ENCODE measurements at regions not wholly inside any gene's neighbourhood (a gene's known extent, or its start where the extent isn't known, plus 50 kb on each side); places are given as distances from the start of the nearest gene placed in this dataset.

DNA sequence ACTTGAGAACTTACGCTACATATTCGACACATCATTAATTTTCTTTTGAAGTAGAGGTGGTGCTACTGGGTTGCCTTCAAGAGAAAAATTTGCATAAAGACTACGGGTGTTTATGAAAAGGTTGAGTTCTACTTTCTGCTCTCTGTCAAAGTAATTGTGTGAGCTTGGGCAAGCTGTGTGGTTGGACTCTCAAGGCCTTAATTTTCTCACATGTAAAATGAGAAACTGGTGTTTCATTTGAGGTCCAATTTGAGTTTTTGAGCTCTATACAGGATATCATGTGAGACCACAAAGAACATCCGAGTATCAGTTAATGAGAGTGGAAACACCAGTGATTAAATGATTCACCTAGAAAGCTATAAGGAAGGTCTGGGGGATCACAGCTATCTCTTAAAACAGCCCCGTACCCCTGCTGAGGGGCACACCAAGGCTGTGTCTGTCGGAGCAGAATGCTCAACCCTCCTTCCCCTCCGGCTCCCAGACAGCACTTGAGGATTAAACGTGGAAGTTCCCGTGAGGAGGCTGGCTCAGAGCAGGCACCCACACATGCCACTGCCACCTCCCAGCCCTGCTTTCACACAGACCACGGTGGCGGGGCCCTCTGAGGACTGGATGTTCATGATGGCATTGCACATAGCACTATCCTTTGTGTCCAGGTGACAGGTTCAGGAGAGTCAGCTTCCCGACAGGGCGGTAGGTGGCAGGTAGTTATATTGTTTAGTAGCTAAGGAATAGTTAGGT lies 191.8 kb downstream of the RNF144A start:
- no peaks in the 10 kb centered on the region for H3K9me3 ChIP-seq
- TF ChIP-seq, protein P1, sequence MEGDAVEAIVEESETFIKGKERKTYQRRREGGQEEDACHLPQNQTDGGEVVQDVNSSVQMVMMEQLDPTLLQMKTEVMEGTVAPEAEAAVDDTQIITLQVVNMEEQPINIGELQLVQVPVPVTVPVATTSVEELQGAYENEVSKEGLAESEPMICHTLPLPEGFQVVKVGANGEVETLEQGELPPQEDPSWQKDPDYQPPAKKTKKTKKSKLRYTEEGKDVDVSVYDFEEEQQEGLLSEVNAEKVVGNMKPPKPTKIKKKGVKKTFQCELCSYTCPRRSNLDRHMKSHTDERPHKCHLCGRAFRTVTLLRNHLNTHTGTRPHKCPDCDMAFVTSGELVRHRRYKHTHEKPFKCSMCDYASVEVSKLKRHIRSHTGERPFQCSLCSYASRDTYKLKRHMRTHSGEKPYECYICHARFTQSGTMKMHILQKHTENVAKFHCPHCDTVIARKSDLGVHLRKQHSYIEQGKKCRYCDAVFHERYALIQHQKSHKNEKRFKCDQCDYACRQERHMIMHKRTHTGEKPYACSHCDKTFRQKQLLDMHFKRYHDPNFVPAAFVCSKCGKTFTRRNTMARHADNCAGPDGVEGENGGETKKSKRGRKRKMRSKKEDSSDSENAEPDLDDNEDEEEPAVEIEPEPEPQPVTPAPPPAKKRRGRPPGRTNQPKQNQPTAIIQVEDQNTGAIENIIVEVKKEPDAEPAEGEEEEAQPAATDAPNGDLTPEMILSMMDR (IDR thresholded peaks at IDR 0.05) = no peak
- no peaks in the 10 kb centered on the region for H3K4me1 ChIP-seq
- H3K36me3 ChIP-seq = no peaks in the 10 kb centered on the region
- DNase-seq = no peak
- no peak overlapping the region for H3K4me3 ChIP-seq
- no peak overlapping the region for H3K27ac ChIP-seq
- intact Hi-C loops (cut with DNase I; ENCODE audit: low total_unique reads) = no loop called here
- H3K27me3 ChIP-seq = no peaks in the 10 kb centered on the region

DNA sequence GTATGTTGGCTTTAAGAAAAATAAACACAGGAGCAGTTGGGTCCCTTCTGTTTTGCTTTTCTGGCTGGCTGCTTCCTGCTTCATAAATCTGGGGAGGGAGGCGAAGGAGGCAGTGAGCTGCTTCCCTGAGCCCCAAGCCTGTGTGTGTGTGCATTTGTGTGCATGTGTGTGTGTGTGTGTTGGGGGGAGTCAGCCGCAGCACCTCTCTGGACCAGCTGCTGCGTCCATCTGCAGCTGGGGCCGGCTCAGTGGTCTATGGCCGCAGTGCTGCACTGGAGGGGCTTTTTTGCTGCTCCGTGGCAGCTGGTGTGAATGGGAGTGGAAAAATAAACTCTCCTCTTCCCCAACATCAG lies 192.3 kb downstream of the RNF144A start:
- intact Hi-C loops (cut with DNase I; ENCODE audit: low total_unique reads) = no loop called here
- no peaks in the 10 kb centered on the region for H3K4me1 ChIP-seq
- no peak overlapping the region for H3K4me3 ChIP-seq
- H3K9me3 ChIP-seq = no peaks in the 10 kb centered on the region
- DNase-seq = no peak
- no peak for TF ChIP-seq POLR2A (IDR thresholded peaks at IDR 0.05)
- TF ChIP-seq, protein P1 (IDR thresholded peaks at IDR 0.05) = no peak
- no peaks in the 10 kb centered on the region for H3K36me3 ChIP-seq
- H3K27me3 ChIP-seq = no peaks in the 10 kb centered on the region
- H3K27ac ChIP-seq = no peak overlapping the region

DNA sequence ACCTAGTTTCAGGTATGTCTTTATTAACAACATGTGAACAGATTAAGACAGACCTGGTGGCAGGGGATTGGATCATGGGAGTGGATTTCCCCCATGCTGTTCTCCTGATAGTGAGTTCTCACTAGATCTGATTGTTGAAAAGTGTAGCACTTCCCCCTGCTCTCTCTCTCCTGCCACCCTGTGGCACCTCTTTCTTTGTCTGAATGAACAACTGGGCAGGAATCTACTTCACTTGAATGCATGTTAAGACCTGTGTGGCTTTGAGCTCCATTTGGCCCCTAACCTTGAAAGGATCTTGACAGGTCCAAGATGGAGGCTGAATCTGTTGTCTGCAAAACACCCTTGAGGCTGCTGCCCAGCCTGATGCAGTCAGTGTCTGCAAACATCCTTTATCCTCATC lies 194.4 kb downstream of the RNF144A start:
- no peaks in the 10 kb centered on the region for H3K9me3 ChIP-seq

DNA sequence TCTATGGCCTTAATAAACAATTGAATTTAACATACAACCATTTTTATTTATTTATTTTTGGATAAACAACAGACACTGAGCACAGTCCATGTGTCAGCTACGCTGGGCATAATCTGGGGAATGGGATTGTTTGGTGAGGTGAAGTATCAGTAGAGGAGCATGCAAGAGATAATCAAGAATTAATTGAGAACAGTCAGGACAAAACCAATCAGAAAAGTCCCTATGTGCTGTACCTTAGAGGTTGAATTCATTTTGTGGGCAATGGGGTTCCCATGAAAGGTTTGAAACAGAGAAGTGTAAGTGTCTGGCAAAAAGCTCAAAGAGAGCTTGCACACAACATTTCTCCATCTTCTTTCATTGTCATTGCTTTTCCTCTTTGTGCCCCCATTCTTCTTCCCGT lies 198.2 kb downstream of the RNF144A start:
- TF ChIP-seq, protein P1 (IDR thresholded peaks at IDR 0.05) = no peak
- TF ChIP-seq POLR2A (IDR thresholded peaks at IDR 0.05) = no peak
- H3K4me3 ChIP-seq = no peak overlapping the region
- no peaks in the 10 kb centered on the region for H3K9me3 ChIP-seq
- DNase-seq = no peak
- H3K36me3 ChIP-seq = no peaks in the 10 kb centered on the region
- H3K27me3 ChIP-seq = no peaks in the 10 kb centered on the region
- intact Hi-C loops (cut with DNase I; ENCODE audit: low total_unique reads) = no loop called here
- no peaks in the 10 kb centered on the region for H3K4me1 ChIP-seq
- no peak overlapping the region for H3K27ac ChIP-seq

More for the DNA sequence above, 194.4 kb downstream of the RNF144A start:
- H3K27ac ChIP-seq = no peak overlapping the region
- no peak overlapping the region for H3K4me3 ChIP-seq
- no peaks in the 10 kb centered on the region for H3K4me1 ChIP-seq
- H3K27me3 ChIP-seq = no peaks in the 10 kb centered on the region
- intact Hi-C loops (cut with DNase I; ENCODE audit: low total_unique reads) = no loop called here
- TF ChIP-seq POLR2A (IDR thresholded peaks at IDR 0.05) = no peak
- TF ChIP-seq, protein P1 (IDR thresholded peaks at IDR 0.05) = no peak
- no peaks in the 10 kb centered on the region for H3K36me3 ChIP-seq
- no peak for DNase-seq

DNA sequence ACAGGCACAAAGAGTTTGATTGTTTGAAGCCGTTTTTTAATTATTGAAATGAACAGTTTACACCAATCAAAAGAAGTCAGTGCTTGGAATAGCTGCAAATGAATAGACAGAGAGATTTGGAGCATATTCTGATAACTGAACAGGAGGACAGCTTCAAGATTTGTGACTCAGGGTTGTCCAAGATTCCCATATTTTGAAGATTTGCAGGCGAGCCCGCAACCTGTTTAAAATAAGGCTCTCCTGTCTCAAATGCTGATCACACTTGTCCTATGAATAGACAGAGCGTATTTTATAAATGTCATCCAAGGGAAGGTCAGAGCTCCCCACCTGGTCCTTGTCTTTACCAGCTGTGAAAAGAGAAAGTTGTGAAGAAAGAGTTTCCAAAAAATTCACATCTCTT lies 198.7 kb downstream of the RNF144A start:
- no peaks in the 10 kb centered on the region for H3K9me3 ChIP-seq
- no peaks in the 10 kb centered on the region for H3K4me1 ChIP-seq
- DNase-seq = no peak
- no peak for TF ChIP-seq POLR2A (IDR thresholded peaks at IDR 0.05)
- TF ChIP-seq, protein P1 (IDR thresholded peaks at IDR 0.05) = no peak
- H3K36me3 ChIP-seq = no peaks in the 10 kb centered on the region
- no peak overlapping the region for H3K4me3 ChIP-seq
- intact Hi-C loops (cut with DNase I; ENCODE audit: low total_unique reads) = no loop called here
- H3K27ac ChIP-seq = no peak overlapping the region
- no peaks in the 10 kb centered on the region for H3K27me3 ChIP-seq
